Left lung (tissue), 4 donors: ENCODE measurements at regions not wholly inside any gene's neighbourhood (a gene's known extent, or its start where the extent isn't known, plus 50 kb on each side); places are given as distances from the start of the nearest gene placed in this dataset.

ENCODE experiments used
- ATAC-seq: fragments of 200-7000 bp; cut with Tn5 transposase; one replicate; pipeline ENCODE4 v1.9.1; 2020; ENCODE audit warnings: moderate library complexity
- DNase-seq, 4 donors: peaks; one replicate each; pipeline ENCODE4 v3.0.0-alpha.2; 2013 to 2020
- H3K27ac ChIP-seq, 2 donors: fragments of 200-600 bp; sonication (generic) in 1 of 2; one replicate each; pipeline versions ENCODE4 v1.5.0 to v1.8.0; 2020 to 2021
- H3K27me3 ChIP-seq, 2 donors: fragments of 200-600 bp; sonication (generic) in 1 of 2; one replicate each; pipeline versions ENCODE4 v1.5.0 to v1.8.0; 2020 to 2021
- H3K36me3 ChIP-seq, 2 donors: fragments of 200-600 bp; sonication (generic) in 1 of 2; one replicate each; pipeline versions ENCODE4 v1.5.0 to v1.8.0; 2020 to 2021
- H3K4me1 ChIP-seq, 2 donors: fragments of 200-600 bp; one replicate each; pipeline ENCODE4 v1.8.0; 2021
- H3K4me3 ChIP-seq, 2 donors: fragments of 200-600 bp; sonication (generic) in 1 of 2; one replicate each; pipeline versions ENCODE4 v1.5.0 to v1.8.0; 2020 to 2021; ENCODE audit warnings: mild to moderate bottlenecking in 1 of 2
- H3K9me3 ChIP-seq, 2 donors: fragments of 200-600 bp; sonication (generic) in 1 of 2; one replicate each; pipeline versions ENCODE4 v1.5.0 to v1.8.0; 2020 to 2021
- CTCF ChIP-seq, 2 donors: fragments of 200-600 bp; sonication (generic) in 1 of 2; IDR thresholded peaks; one replicate each; pipeline versions ENCODE4 v1.5.0 to v1.8.0; 2021; ENCODE audit warnings: antibody characterized with exemption in 2 of 2
- intact Hi-C, 2 donors: fragments of 100-400 bp; cut with DNase I; formaldehyde crosslinking; loops; one replicate each; pipeline versions ENCODE4 v1.11.2 to v1.14.2; 2022
- donor health status: DM: no; HTN: yes; CAD: no.
- donor health status: DM: no; HTN: no; CAD: no.

GRCh38 chr5:2917093-2917492 lies 165.6 kb upstream of the IRX2 start:
- TF ChIP-seq CTCF (IDR thresholded peaks at IDR 0.05) = no peak
- peaks cover 0 to 34% of the 10 kb centered on the region in 2 donors for H3K9me3 ChIP-seq
- no peak overlapping the region for H3K4me3 ChIP-seq
- DNase-seq = no peak
- no peaks in the 10 kb centered on the region for H3K36me3 ChIP-seq
- no peak overlapping the region for H3K27ac ChIP-seq
- no peaks in the 10 kb centered on the region for H3K27me3 ChIP-seq
- intact Hi-C loops = no loop called here
- ATAC-seq = no peak
- H3K4me1 ChIP-seq = no peaks in the 10 kb centered on the region

- Histone ChIP-seq H3K27me3 (no peaks in the 10 kb centered on the region), H3K9me3 (peaks cover 0 to 24% of the 10 kb centered on the region in 2 donors), H3K4me1 (no peaks in the 10 kb centered on the region), H3K36me3 (no peaks in the 10 kb centered on the region), H3K27ac (no peak overlapping the region), H3K4me3 (no peak overlapping the region)
- intact Hi-C loops = no loop called here
- DNase-seq = no peak
- no peak for ATAC-seq
- no peak for TF ChIP-seq CTCF (IDR thresholded peaks at IDR 0.05)
Observed at GRCh38 chr5:2916076-2916682, 164.7 kb upstream of the IRX2 start.

GRCh38 chr5:2914981-2915484 lies 163.6 kb upstream of the IRX2 start:
- DNase-seq = no peak
- Histone ChIP-seq H3K9me3 (peaks cover 0 to 13% of the 10 kb centered on the region in 2 donors), H3K4me3 (no peak overlapping the region), H3K27ac (no peak overlapping the region), H3K4me1 (no peaks in the 10 kb centered on the region), H3K36me3 (no peaks in the 10 kb centered on the region), H3K27me3 (no peaks in the 10 kb centered on the region)
- no peak for TF ChIP-seq CTCF (IDR thresholded peaks at IDR 0.05)
- no peak for ATAC-seq
- intact Hi-C loops = no loop called here

- Histone ChIP-seq H3K4me1 (no peaks in the 10 kb centered on the region), H3K27me3 (no peaks in the 10 kb centered on the region), H3K9me3 (peaks cover 0 to 6% of the 10 kb centered on the region in 2 donors), H3K36me3 (no peaks in the 10 kb centered on the region), H3K27ac (no peak overlapping the region), H3K4me3 (no peak overlapping the region)
- no peak for DNase-seq
- intact Hi-C loops = no loop called here
- no peak for TF ChIP-seq CTCF (IDR thresholded peaks at IDR 0.05)
- no peak for ATAC-seq
Observed at GRCh38 chr5:2914022-2914661, 162.7 kb upstream of the IRX2 start.

GRCh38 chr5:2913281-2913680 lies 161.8 kb upstream of the IRX2 start:
- no peak overlapping the region for H3K27ac ChIP-seq
- no peak for ATAC-seq
- intact Hi-C loops = no loop called here

More at GRCh38 chr5:2913281-2913680, 161.8 kb upstream of the IRX2 start:
- Histone ChIP-seq H3K4me1 (no peaks in the 10 kb centered on the region), H3K4me3 (no peak overlapping the region), H3K36me3 (no peaks in the 10 kb centered on the region), H3K9me3 (peaks cover 0 to 6% of the 10 kb centered on the region in 2 donors), H3K27me3 (no peaks in the 10 kb centered on the region)
- TF ChIP-seq CTCF (IDR thresholded peaks at IDR 0.05) = no peak
- no peak for DNase-seq
